NB4 (cell line): ENCODE measurements at regions not wholly inside any gene's neighbourhood (a gene's known extent, or its start where the extent isn't known, plus 50 kb on each side); places are given as distances from the start of the nearest gene placed in this dataset.

Experiments
- MYC ChIP-seq: IDR thresholded peaks from 2 replicates; pipeline ENCODE4 v1.6.1; 2011; ENCODE audit warnings: low read depth, low read length
- POLR2A ChIP-seq: IDR thresholded peaks from 2 replicates; pipeline ENCODE4 v1.6.1; 2011; ENCODE audit warnings: mild to moderate bottlenecking; ENCODE audit not compliant: insufficient read length; ENCODE audit errors: extremely low read depth
- TF ChIP-seq, protein P1 (sequence below): IDR thresholded peaks from one replicate; pipeline ENCODE4 v1.5.1; 2012; ENCODE audit warnings: low read depth, low read length
- TF ChIP-seq, protein P2 (sequence below): IDR thresholded peaks from 2 replicates; pipeline ENCODE4 v1.6.1; 2011; ENCODE audit warnings: low read depth, low read length

DNA sequence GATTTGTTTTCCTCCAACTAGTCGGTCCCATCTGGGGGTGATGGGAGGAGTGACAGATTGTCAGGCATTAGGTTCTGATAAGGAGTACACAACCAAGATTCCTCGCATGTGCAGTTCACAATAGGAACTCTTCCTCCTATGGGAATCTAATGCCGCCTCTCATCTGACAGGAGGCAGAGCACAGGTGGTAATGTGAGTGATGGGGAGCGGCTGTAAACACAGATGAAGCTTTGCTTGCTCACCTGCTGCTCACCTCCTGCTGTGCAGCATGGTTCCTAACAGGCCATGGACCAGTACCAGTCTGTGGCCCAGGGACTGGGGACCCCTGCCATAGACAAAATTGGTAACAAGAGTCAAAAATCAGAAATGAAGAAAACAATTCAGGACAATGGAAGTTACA is 173.3 kb upstream of the HMHB1 start:
- TF ChIP-seq, protein P1, sequence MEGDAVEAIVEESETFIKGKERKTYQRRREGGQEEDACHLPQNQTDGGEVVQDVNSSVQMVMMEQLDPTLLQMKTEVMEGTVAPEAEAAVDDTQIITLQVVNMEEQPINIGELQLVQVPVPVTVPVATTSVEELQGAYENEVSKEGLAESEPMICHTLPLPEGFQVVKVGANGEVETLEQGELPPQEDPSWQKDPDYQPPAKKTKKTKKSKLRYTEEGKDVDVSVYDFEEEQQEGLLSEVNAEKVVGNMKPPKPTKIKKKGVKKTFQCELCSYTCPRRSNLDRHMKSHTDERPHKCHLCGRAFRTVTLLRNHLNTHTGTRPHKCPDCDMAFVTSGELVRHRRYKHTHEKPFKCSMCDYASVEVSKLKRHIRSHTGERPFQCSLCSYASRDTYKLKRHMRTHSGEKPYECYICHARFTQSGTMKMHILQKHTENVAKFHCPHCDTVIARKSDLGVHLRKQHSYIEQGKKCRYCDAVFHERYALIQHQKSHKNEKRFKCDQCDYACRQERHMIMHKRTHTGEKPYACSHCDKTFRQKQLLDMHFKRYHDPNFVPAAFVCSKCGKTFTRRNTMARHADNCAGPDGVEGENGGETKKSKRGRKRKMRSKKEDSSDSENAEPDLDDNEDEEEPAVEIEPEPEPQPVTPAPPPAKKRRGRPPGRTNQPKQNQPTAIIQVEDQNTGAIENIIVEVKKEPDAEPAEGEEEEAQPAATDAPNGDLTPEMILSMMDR, result no peak
- TF ChIP-seq POLR2A (no peak), MYC (no peak)
- TF ChIP-seq, protein P2, sequence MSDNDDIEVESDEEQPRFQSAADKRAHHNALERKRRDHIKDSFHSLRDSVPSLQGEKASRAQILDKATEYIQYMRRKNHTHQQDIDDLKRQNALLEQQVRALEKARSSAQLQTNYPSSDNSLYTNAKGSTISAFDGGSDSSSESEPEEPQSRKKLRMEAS, result no peak
